NT2/D1 (cell line): ENCODE measurements at regions not wholly inside any gene's neighbourhood (a gene's known extent, or its start where the extent isn't known, plus 50 kb on each side); places are given as distances from the start of the nearest gene placed in this dataset.

Experiments
- DNase-seq: peaks from one replicate; pipeline ENCODE4 v3.0.0-alpha.2; 2011; ENCODE audit warnings: low read depth, low spot score
- H3K27me3 ChIP-seq: 2 replicates; pipeline ENCODE4 v1.6.0; 2011; ENCODE audit warnings: mild to moderate bottlenecking; ENCODE audit not compliant: insufficient read length, insufficient read depth
- H3K36me3 ChIP-seq: 2 replicates; pipeline ENCODE4 v1.6.1; 2011; ENCODE audit warnings: mild to moderate bottlenecking, low read length, mixed read lengths; ENCODE audit not compliant: insufficient read depth, insufficient read length
- H3K4me1 ChIP-seq: 2 replicates; pipeline ENCODE4 v1.5.1; 2011; ENCODE audit not compliant: insufficient read depth, insufficient read length
- H3K4me3 ChIP-seq: 2 replicates; pipeline ENCODE4 v1.5.1; 2011; ENCODE audit warnings: low read depth; ENCODE audit not compliant: insufficient read length
- H3K9ac ChIP-seq: 2 replicates; pipeline ENCODE4 v1.6.0; 2011; ENCODE audit warnings: low read depth; ENCODE audit not compliant: insufficient read length
- H3K9me3 ChIP-seq: 2 replicates; pipeline ENCODE4 v1.5.1; 2011; ENCODE audit warnings: mild to moderate bottlenecking, low read length; ENCODE audit not compliant: insufficient read depth
- SUZ12 ChIP-seq: IDR thresholded peaks from 2 replicates; pipeline ENCODE4 v1.6.1; 2011; ENCODE audit not compliant: insufficient read length, insufficient read depth; ENCODE audit errors: extremely low read depth
- YY1 ChIP-seq: IDR thresholded peaks from 2 replicates; pipeline ENCODE4 v1.6.1; 2011; ENCODE audit not compliant: insufficient read length, insufficient read depth
- ZNF274 ChIP-seq: IDR thresholded peaks from 2 replicates; pipeline ENCODE4 v1.6.1; 2011; ENCODE audit warnings: mild to moderate bottlenecking, low read depth, low read length

GRCh38 chr10:44194435-44194834 lies 190.5 kb downstream of the CXCL12 start:
- no peak for TF ChIP-seq YY1
- no peak for TF ChIP-seq SUZ12
- TF ChIP-seq ZNF274: no peak

GRCh38 chr10:44193567-44194220 lies 191.2 kb downstream of the CXCL12 start:
- TF ChIP-seq SUZ12 (no peak), YY1 (no peak), ZNF274 (no peak)
- no peaks in the 10 kb centered on the region for H3K4me1 ChIP-seq
- H3K36me3 ChIP-seq: no peaks in the 10 kb centered on the region
- no peak for DNase-seq
- no peaks in the 10 kb centered on the region for H3K9me3 ChIP-seq
- H3K27me3 ChIP-seq: no peaks in the 10 kb centered on the region
- no peak overlapping the region for H3K9ac ChIP-seq
- H3K4me3 ChIP-seq: no peak overlapping the region

More at GRCh38 chr10:44194435-44194834, 190.5 kb downstream of the CXCL12 start:
- Histone ChIP-seq H3K4me1 (no peaks in the 10 kb centered on the region), H3K36me3 (no peaks in the 10 kb centered on the region), H3K27me3 (no peaks in the 10 kb centered on the region), H3K9me3 (no peaks in the 10 kb centered on the region), H3K9ac (no peak overlapping the region), H3K4me3 (no peak overlapping the region)
- no peak for DNase-seq

- H3K36me3 ChIP-seq: no peaks in the 10 kb centered on the region
- no peaks in the 10 kb centered on the region for H3K27me3 ChIP-seq
- H3K4me3 ChIP-seq: no peak overlapping the region
- TF ChIP-seq SUZ12 (no peak), YY1 (no peak), ZNF274 (no peak)
- H3K9me3 ChIP-seq: no peaks in the 10 kb centered on the region
- DNase-seq: no peak
- H3K4me1 ChIP-seq: no peaks in the 10 kb centered on the region
- H3K9ac ChIP-seq: no peak overlapping the region
These were observed 191.7 kb downstream of the CXCL12 start for GRCh38 chr10:44193166-44193565.

- Histone ChIP-seq H3K4me3 (no peak overlapping the region), H3K4me1 (no peaks in the 10 kb centered on the region), H3K36me3 (no peaks in the 10 kb centered on the region), H3K27me3 (no peaks in the 10 kb centered on the region), H3K9ac (no peak overlapping the region), H3K9me3 (no peaks in the 10 kb centered on the region)
- DNase-seq: no peak
- TF ChIP-seq SUZ12 (no peak), ZNF274 (no peak), YY1 (no peak)
These were observed 192.5 kb downstream of the CXCL12 start for GRCh38 chr10:44192435-44192834.

- Histone ChIP-seq H3K36me3 (no peaks in the 10 kb centered on the region), H3K9me3 (no peaks in the 10 kb centered on the region), H3K4me3 (no peak overlapping the region), H3K4me1 (no peaks in the 10 kb centered on the region), H3K9ac (no peak overlapping the region), H3K27me3 (no peaks in the 10 kb centered on the region)
- no peak for DNase-seq
- no peak for TF ChIP-seq SUZ12
- no peak for TF ChIP-seq ZNF274
These were observed 194.4 kb downstream of the CXCL12 start for GRCh38 chr10:44190541-44190940.

- DNase-seq: no peak
- H3K9me3 ChIP-seq: no peaks in the 10 kb centered on the region
- no peaks in the 10 kb centered on the region for H3K36me3 ChIP-seq
- H3K27me3 ChIP-seq: no peaks in the 10 kb centered on the region
- H3K4me1 ChIP-seq: no peaks in the 10 kb centered on the region
- H3K9ac ChIP-seq: no peak overlapping the region
- no peak for TF ChIP-seq YY1
- TF ChIP-seq ZNF274: no peak
- no peak for TF ChIP-seq SUZ12
- H3K4me3 ChIP-seq: no peak overlapping the region
These were observed 198.1 kb downstream of the CXCL12 start for GRCh38 chr10:44186821-44187220.

GRCh38 chr10:44186150-44186549 lies 198.7 kb downstream of the CXCL12 start:
- H3K36me3 ChIP-seq: no peaks in the 10 kb centered on the region
- H3K4me1 ChIP-seq: no peaks in the 10 kb centered on the region
- H3K9me3 ChIP-seq: no peaks in the 10 kb centered on the region
- no peak for TF ChIP-seq SUZ12
- no peak for TF ChIP-seq ZNF274
- no peak for TF ChIP-seq YY1
- no peaks in the 10 kb centered on the region for H3K27me3 ChIP-seq
- no peak for DNase-seq
- H3K9ac ChIP-seq: no peak overlapping the region
- H3K4me3 ChIP-seq: no peak overlapping the region

- no peaks in the 10 kb centered on the region for H3K27me3 ChIP-seq
- H3K36me3 ChIP-seq: no peaks in the 10 kb centered on the region
- no peak for DNase-seq
- no peaks in the 10 kb centered on the region for H3K9me3 ChIP-seq
- no peak overlapping the region for H3K9ac ChIP-seq
- H3K4me1 ChIP-seq: no peaks in the 10 kb centered on the region
- no peak for TF ChIP-seq SUZ12
- no peak for TF ChIP-seq YY1
- no peak for TF ChIP-seq ZNF274
- no peak overlapping the region for H3K4me3 ChIP-seq
These were observed 199.6 kb downstream of the CXCL12 start for GRCh38 chr10:44185315-44185666.
